ENCODE measurements at regions not wholly inside any gene's neighbourhood (a gene's known extent, or its start where the extent isn't known, plus 50 kb on each side); places are given as distances from the start of the nearest gene placed in this dataset.

DNA sequence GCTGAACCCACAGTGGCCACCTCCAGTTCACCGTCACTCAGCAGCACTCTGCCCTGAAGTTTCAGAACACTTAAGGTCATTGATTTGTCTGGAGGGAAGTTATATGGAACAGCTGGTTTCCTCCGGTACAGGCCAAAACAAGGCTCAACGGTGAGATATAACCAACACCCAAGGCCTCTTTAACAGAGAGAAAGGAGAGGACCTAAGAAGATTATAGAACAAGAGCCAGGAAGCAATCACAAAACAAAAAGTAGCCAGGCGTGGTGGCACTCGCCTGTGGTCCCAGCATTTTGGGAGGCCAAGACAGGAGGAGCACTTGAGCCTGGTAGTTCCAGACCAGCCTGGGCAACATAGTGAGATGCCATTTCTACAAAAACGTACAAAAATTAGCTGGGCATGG, 290.7 kb downstream of the SKIDA1 start:
- Histone ChIP-seq H3K4me2 (ENCODE audit: extremely low read depth, insufficient read depth, low read length) (no peak overlapping the region), H4K20me1 (ENCODE audit: control insufficient read depth, extremely low read depth, insufficient read depth, low read length) (no peaks in the 10 kb centered on the region), H3K9me3 (ENCODE audit: control insufficient read depth, insufficient read depth, low read depth, low read length) (no peaks in the 10 kb centered on the region), H3K27me3 (ENCODE audit: control insufficient read depth, insufficient read depth, low read length) (no peaks in the 10 kb centered on the region), H3K36me3 (ENCODE audit: control insufficient read depth, insufficient read depth, low read length) (no peaks in the 10 kb centered on the region), H3K9ac (ENCODE audit: insufficient read depth, low read length) (no peak overlapping the region), H3K27ac (ENCODE audit: insufficient read depth, low read length) (no peak overlapping the region), H3K4me3 (replicated peaks in 1 of 4; ENCODE audit: control extremely low read depth in 1 of 4, insufficient read depth in 1 of 4, low read depth in 3 of 4, low read length in 4 of 4) (no peak overlapping the region), H3K4me1 (ENCODE audit: control insufficient read depth, extremely low read depth, insufficient read depth, low read length) (no peaks in the 10 kb centered on the region), H3K79me2 (ENCODE audit: control insufficient read depth, insufficient read depth, low read length) (no peaks in the 10 kb centered on the region), H2AFZ (ENCODE audit: low read length) (no peak overlapping the region)
- DNase-seq (ENCODE audit: low read depth in 2 of 2) = no peak
- TF ChIP-seq, protein P1, sequence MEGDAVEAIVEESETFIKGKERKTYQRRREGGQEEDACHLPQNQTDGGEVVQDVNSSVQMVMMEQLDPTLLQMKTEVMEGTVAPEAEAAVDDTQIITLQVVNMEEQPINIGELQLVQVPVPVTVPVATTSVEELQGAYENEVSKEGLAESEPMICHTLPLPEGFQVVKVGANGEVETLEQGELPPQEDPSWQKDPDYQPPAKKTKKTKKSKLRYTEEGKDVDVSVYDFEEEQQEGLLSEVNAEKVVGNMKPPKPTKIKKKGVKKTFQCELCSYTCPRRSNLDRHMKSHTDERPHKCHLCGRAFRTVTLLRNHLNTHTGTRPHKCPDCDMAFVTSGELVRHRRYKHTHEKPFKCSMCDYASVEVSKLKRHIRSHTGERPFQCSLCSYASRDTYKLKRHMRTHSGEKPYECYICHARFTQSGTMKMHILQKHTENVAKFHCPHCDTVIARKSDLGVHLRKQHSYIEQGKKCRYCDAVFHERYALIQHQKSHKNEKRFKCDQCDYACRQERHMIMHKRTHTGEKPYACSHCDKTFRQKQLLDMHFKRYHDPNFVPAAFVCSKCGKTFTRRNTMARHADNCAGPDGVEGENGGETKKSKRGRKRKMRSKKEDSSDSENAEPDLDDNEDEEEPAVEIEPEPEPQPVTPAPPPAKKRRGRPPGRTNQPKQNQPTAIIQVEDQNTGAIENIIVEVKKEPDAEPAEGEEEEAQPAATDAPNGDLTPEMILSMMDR (conservative IDR thresholded peaks at IDR 0.05 in 1 of 2, IDR thresholded peaks at IDR 0.05 in 1 of 2; ENCODE audit: low read depth in 1 of 2, low read length in 2 of 2) = no peak
- TF ChIP-seq EZH2 (IDR thresholded peaks at IDR 0.05; ENCODE audit: low read length, missing control alignments) = no peak

DNA sequence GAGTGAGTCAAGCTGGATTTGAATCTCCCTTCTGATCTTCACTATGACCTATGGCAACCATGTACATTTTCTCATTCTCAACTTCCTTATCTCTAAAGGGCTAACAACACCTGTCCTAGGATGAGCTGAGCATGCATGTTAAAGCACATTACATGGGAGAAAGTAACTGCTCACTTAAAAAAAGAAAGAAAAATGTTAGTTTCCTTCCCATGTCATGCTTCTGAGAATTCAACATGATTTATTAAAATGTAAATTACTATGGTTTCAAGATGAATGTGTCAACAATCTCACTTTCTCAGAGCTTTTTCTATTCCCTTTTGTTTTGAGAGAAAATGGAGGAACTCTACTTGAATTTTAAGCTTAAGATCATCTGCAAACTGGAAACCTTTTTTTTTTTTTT, 295.3 kb downstream of the SKIDA1 start:
- TF ChIP-seq, protein P1 (conservative IDR thresholded peaks at IDR 0.05 in 1 of 2, IDR thresholded peaks at IDR 0.05 in 1 of 2; ENCODE audit: low read depth in 1 of 2, low read length in 2 of 2) = no peak
- no peak for TF ChIP-seq EZH2 (IDR thresholded peaks at IDR 0.05; ENCODE audit: low read length, missing control alignments)
- H3K9me3 ChIP-seq (ENCODE audit: control insufficient read depth, insufficient read depth, low read depth, low read length) = no peaks in the 10 kb centered on the region
- no peak overlapping the region for H3K4me2 ChIP-seq (ENCODE audit: extremely low read depth, insufficient read depth, low read length)
- H3K27ac ChIP-seq (ENCODE audit: insufficient read depth, low read length) = no peak overlapping the region
- H3K79me2 ChIP-seq (ENCODE audit: control insufficient read depth, insufficient read depth, low read length) = no peaks in the 10 kb centered on the region
- no peak overlapping the region for H2AFZ ChIP-seq (ENCODE audit: low read length)
- H3K36me3 ChIP-seq (ENCODE audit: control insufficient read depth, insufficient read depth, low read length) = no peaks in the 10 kb centered on the region
- H3K4me3 ChIP-seq (replicated peaks in 1 of 4; ENCODE audit: control extremely low read depth in 1 of 4, insufficient read depth in 1 of 4, low read depth in 3 of 4, low read length in 4 of 4) = no peak overlapping the region
- H3K27me3 ChIP-seq (ENCODE audit: control insufficient read depth, insufficient read depth, low read length) = no peaks in the 10 kb centered on the region
- H4K20me1 ChIP-seq (ENCODE audit: control insufficient read depth, extremely low read depth, insufficient read depth, low read length) = no peaks in the 10 kb centered on the region
- no peak for DNase-seq (ENCODE audit: low read depth in 2 of 2)
- H3K9ac ChIP-seq (ENCODE audit: insufficient read depth, low read length) = no peak overlapping the region
- no peaks in the 10 kb centered on the region for H3K4me1 ChIP-seq (ENCODE audit: control insufficient read depth, extremely low read depth, insufficient read depth, low read length)

- Histone ChIP-seq H2AFZ (ENCODE audit: low read length) (no peak overlapping the region), H3K9me3 (ENCODE audit: control insufficient read depth, insufficient read depth, low read depth, low read length) (no peaks in the 10 kb centered on the region), H3K36me3 (ENCODE audit: control insufficient read depth, insufficient read depth, low read length) (no peaks in the 10 kb centered on the region), H3K79me2 (ENCODE audit: control insufficient read depth, insufficient read depth, low read length) (no peaks in the 10 kb centered on the region), H3K27ac (ENCODE audit: insufficient read depth, low read length) (no peak overlapping the region), H4K20me1 (ENCODE audit: control insufficient read depth, extremely low read depth, insufficient read depth, low read length) (no peaks in the 10 kb centered on the region), H3K4me2 (ENCODE audit: extremely low read depth, insufficient read depth, low read length) (no peak overlapping the region), H3K9ac (ENCODE audit: insufficient read depth, low read length) (no peak overlapping the region), H3K27me3 (ENCODE audit: control insufficient read depth, insufficient read depth, low read length) (no peaks in the 10 kb centered on the region), H3K4me1 (ENCODE audit: control insufficient read depth, extremely low read depth, insufficient read depth, low read length) (no peaks in the 10 kb centered on the region), H3K4me3 (replicated peaks in 1 of 4; ENCODE audit: control extremely low read depth in 1 of 4, insufficient read depth in 1 of 4, low read depth in 3 of 4, low read length in 4 of 4) (no peak overlapping the region)
- no peak for TF ChIP-seq EZH2 (IDR thresholded peaks at IDR 0.05; ENCODE audit: low read length, missing control alignments)
- TF ChIP-seq, protein P1 (conservative IDR thresholded peaks at IDR 0.05 in 1 of 2, IDR thresholded peaks at IDR 0.05 in 1 of 2; ENCODE audit: low read depth in 1 of 2, low read length in 2 of 2) = no peak
- no peak for DNase-seq (ENCODE audit: low read depth in 2 of 2)
These were observed 307.6 kb downstream of the SKIDA1 start for GRCh38 chr10:21217748-21218367.
